ENCODE measurements at regions not wholly inside any gene's neighbourhood (a gene's known extent, or its start where the extent isn't known, plus 50 kb on each side); places are given as distances from the start of the nearest gene placed in this dataset.

DNA sequence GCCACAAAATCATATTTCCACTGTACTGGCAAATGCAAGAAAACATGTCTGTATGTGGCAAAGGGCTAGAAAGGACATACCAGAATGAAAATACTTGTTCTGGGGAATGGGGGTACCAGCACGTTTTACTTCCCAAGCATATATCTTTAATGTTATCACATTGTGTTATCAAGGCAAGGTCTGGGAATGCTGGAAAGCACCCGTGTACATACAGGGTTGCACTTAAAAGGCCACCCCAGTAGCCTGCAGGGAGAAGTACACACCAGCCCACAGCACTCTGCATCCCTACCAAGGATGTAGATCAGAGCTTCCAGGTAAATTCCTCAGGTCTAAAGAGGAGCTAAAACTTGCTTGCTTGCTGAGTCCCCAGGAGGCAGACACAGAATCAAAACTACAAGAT, 381.8 kb downstream of the RRAGC start:
- TF ChIP-seq, protein P1, sequence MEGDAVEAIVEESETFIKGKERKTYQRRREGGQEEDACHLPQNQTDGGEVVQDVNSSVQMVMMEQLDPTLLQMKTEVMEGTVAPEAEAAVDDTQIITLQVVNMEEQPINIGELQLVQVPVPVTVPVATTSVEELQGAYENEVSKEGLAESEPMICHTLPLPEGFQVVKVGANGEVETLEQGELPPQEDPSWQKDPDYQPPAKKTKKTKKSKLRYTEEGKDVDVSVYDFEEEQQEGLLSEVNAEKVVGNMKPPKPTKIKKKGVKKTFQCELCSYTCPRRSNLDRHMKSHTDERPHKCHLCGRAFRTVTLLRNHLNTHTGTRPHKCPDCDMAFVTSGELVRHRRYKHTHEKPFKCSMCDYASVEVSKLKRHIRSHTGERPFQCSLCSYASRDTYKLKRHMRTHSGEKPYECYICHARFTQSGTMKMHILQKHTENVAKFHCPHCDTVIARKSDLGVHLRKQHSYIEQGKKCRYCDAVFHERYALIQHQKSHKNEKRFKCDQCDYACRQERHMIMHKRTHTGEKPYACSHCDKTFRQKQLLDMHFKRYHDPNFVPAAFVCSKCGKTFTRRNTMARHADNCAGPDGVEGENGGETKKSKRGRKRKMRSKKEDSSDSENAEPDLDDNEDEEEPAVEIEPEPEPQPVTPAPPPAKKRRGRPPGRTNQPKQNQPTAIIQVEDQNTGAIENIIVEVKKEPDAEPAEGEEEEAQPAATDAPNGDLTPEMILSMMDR (IDR thresholded peaks at IDR 0.05; ENCODE audit: extremely low read depth in 1 of 2, insufficient read depth in 1 of 2, low read depth in 1 of 2, low read length in 2 of 2) = no peak
- no peak for TF ChIP-seq EZH2 (IDR thresholded peaks at IDR 0.05; ENCODE audit: borderline replicate concordance, low read depth, low read length, severe bottlenecking)
- no peak for TF ChIP-seq POLR2AphosphoS5 (IDR thresholded peaks at IDR 0.05; ENCODE audit: insufficient read depth, low read depth, low read length)
- TF ChIP-seq POLR2A (IDR thresholded peaks at IDR 0.05; ENCODE audit: low read depth, low read length) = no peak
- no peak for TF ChIP-seq JUN (IDR thresholded peaks at IDR 0.05; ENCODE audit: borderline replicate concordance, insufficient read depth, insufficient read length, low read depth)
- TF ChIP-seq, protein P2, sequence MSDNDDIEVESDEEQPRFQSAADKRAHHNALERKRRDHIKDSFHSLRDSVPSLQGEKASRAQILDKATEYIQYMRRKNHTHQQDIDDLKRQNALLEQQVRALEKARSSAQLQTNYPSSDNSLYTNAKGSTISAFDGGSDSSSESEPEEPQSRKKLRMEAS (IDR thresholded peaks at IDR 0.05; ENCODE audit: insufficient read depth, insufficient read length) = no peak
- no peak for TF ChIP-seq FOS (IDR thresholded peaks at IDR 0.05; ENCODE audit: borderline replicate concordance, insufficient read depth, low read length)
- no peak for TF ChIP-seq MYC (IDR thresholded peaks at IDR 0.05; ENCODE audit: low read depth, low read length)
- TF ChIP-seq GATA2 (IDR thresholded peaks at IDR 0.05; ENCODE audit: insufficient read depth, insufficient read length, low read depth, low read length) = no peak
